GM23248 (cell line): ENCODE measurements at regions not wholly inside any gene's neighbourhood (a gene's known extent, or its start where the extent isn't known, plus 50 kb on each side); places are given as distances from the start of the nearest gene placed in this dataset.

Source experiments
- EZH2 ChIP-seq: fragments of 200-600 bp; sonication (generic); IDR thresholded peaks from 2 replicates; pipeline ENCODE4 v1.6.1; 2018; ENCODE audit warnings: antibody characterized with exemption, mild to moderate bottlenecking; ENCODE audit not compliant: insufficient read depth, poor library complexity, severe bottlenecking
- EZH2phosphoT487 ChIP-seq: fragments of 200-600 bp; sonication (generic); IDR thresholded peaks from 2 replicates; pipeline ENCODE4 v1.6.1; 2018; ENCODE audit warnings: antibody characterized with exemption, moderate library complexity, mild to moderate bottlenecking, low read depth; ENCODE audit not compliant: insufficient read depth

- TF ChIP-seq EZH2 (no peak), EZH2phosphoT487 (no peak)
Measured at GRCh38 chr10:52390388-52390787, 76.3 kb downstream of the DKK1 start.
